ENCODE measurements at regions not wholly inside any gene's neighbourhood (a gene's known extent, or its start where the extent isn't known, plus 50 kb on each side); places are given as distances from the start of the nearest gene placed in this dataset.

- TF ChIP-seq CTCF (IDR thresholded peaks at IDR 0.05) (no peak), ZFX (IDR thresholded peaks at IDR 0.05; ENCODE audit: borderline replicate concordance) (no peak)
Measured at GRCh38 chr4:27881705-27882104, 1021.1 kb downstream of the STIM2 start.
